WI38 (cell line): ENCODE measurements at regions not wholly inside any gene's neighbourhood (a gene's known extent, or its start where the extent isn't known, plus 50 kb on each side); places are given as distances from the start of the nearest gene placed in this dataset.
"Not testable (repeated sequence)": the region's sequence is repeated elsewhere in the genome, so short reads cannot be mapped to it uniquely, and the experiment has no call there.

Experiments
- H3K4me3 ChIP-seq: 2 replicates; pipeline ENCODE4 v1.5.1; 2011; ENCODE audit warnings: low read depth, mild to moderate bottlenecking, control low read depth, low read length
- TF ChIP-seq, protein P1 (sequence below): IDR thresholded peaks from 2 replicates; pipeline ENCODE4 v1.5.1; 2012; ENCODE audit warnings: low read depth, mild to moderate bottlenecking, control low read depth, low read length

DNA sequence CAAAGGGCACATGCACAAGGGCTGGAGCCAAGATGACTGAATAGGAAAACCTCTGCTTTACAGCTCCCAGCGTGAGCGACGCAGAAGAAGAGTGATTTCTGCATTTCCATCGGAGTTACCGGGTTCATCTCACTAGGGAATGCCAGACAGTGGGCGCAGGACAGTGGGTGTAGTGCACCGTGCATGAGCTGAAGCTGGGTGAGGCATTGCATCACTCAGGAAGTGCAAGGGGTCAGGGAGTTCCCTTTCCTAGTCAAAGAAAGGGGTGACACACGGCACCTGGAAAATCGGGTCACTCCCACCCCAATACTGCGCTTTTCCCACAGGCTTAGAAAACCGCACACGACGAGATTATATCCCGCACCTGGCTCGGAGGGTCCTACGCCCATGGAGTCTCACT lies 64.5 kb upstream of the HTR1E start:
- not testable (repeated sequence) for H3K4me3 ChIP-seq

DNA sequence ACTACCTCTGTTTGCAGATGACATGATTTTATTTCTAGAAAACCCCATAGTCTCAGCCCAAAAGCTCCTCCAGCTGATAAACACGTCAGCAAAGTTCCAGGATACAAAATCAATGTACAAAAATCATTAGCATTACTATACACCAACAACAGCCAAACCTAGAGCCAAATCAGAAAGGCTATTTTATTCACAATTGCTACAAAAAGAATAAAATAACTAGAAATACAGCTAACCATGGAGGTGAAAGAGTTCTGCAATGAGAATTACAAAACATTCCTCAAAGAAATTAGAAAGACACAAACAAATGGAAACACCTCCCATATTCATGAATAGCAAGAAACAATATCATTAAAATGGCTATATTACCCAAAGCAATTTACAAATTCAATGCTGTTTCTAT lies 65.6 kb upstream of the HTR1E start:
- TF ChIP-seq, protein P1, sequence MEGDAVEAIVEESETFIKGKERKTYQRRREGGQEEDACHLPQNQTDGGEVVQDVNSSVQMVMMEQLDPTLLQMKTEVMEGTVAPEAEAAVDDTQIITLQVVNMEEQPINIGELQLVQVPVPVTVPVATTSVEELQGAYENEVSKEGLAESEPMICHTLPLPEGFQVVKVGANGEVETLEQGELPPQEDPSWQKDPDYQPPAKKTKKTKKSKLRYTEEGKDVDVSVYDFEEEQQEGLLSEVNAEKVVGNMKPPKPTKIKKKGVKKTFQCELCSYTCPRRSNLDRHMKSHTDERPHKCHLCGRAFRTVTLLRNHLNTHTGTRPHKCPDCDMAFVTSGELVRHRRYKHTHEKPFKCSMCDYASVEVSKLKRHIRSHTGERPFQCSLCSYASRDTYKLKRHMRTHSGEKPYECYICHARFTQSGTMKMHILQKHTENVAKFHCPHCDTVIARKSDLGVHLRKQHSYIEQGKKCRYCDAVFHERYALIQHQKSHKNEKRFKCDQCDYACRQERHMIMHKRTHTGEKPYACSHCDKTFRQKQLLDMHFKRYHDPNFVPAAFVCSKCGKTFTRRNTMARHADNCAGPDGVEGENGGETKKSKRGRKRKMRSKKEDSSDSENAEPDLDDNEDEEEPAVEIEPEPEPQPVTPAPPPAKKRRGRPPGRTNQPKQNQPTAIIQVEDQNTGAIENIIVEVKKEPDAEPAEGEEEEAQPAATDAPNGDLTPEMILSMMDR = no peak
- H3K4me3 ChIP-seq = no peak overlapping the region

DNA sequence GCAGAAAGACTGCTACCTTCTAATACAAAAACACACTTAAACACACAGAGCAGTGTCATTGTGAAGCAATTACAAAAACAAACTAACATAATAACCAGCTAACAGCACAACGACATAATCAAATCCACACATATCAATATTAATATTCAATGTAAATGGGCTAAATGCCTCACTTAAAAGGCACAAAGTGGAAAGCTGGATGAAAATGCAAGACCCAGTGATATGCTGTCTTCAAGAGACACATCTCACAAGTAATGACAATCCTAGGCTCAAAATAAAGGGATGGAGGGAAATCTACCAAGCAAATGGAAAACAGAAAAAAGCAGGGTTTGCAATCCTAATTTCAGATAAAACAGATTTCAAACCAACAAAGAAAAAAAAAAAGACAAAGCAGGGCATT lies 67.8 kb upstream of the HTR1E start:
- TF ChIP-seq, protein P1 = no peak
- no peak overlapping the region for H3K4me3 ChIP-seq

DNA sequence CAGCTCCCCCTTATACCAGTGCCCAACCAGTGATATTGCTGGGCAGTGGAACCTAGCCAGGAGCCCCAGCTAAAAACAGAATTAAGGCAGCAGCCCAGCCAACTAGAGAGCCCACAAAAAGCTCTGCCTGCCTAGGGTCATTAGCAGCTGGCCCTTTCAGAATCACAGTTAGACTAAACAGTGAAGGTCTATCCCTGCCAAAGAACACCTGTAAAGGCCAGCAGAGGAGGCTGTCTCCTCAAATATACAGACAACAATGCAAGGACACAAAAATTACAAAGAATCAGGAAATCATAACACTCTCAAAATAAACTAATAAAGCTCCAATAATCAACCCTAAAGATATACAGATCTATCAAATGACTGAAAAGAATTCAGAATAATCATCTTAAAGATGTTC lies 77.8 kb upstream of the HTR1E start:
- TF ChIP-seq, protein P1 = no peak
- H3K4me3 ChIP-seq = no peak overlapping the region

DNA sequence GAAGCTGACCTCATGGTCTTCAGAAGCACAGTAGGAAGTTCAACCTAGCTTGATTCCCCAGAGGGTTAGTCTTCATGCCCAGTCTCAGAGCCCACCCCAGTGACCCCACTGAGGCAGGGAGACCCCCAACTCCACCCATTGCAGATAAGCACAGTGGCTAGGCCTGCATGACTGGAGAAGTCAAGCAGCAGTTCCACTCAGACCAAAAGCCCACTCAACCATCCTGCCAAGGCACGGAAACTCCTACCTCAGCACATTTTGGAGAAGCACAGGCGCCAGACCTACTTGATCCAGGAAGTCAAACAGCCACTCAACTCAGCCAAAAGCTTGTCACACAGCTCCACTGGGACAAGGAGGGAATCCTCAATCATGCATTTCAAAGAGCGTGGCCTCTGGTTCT lies 78.4 kb upstream of the HTR1E start:
- no peak overlapping the region for H3K4me3 ChIP-seq
- TF ChIP-seq, protein P1 = no peak

DNA sequence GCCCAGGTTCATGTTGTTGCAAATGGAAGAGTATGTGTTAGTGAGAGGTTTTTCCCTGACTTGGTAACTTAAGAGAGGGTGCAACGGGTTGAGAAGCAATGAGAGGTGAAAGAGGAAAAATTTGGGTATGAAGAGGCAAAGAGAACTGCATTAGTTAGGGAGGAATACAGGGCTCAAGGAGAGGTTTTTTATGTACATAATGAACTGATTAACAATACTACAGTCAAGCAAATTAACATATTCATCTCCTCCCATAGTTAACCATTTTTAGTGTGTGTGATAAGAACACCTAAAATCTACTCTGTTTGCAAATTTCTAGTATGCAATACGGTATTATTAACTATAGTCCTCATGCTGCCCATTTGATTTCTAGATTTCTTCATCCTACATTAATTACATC lies 79.5 kb upstream of the HTR1E start:
- TF ChIP-seq, protein P1 = no peak
- H3K4me3 ChIP-seq = no peak overlapping the region

DNA sequence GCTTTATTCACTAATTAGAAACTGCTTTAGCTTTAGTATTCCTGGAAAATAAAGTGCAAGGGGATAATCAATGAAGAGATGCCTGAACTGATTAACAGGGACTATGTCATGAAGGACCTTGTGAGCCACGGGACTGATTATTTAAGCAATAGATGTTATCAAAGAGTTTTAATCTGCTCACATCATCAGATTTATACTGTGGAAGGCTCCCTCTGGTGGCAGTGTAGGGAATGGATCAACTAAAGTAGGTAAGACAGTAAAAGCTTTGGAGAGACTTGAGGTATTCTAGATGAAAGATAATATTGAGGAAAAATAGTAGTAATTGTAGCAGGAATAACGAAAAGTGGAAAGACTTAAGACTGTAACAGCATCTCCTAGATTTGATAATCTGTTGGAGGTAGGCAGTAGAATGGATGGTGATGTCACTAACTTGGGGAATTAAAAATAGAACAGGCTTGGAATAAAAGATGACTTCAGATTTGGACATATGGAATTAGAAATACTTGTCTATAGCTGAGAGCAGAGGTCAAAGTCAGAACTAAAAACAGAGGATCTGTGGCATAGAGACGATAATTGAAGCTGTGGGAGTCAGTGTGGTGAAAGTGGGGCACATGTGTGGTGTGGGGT lies 80.3 kb upstream of the HTR1E start:
- TF ChIP-seq, protein P1 = no peak
- no peak overlapping the region for H3K4me3 ChIP-seq

DNA sequence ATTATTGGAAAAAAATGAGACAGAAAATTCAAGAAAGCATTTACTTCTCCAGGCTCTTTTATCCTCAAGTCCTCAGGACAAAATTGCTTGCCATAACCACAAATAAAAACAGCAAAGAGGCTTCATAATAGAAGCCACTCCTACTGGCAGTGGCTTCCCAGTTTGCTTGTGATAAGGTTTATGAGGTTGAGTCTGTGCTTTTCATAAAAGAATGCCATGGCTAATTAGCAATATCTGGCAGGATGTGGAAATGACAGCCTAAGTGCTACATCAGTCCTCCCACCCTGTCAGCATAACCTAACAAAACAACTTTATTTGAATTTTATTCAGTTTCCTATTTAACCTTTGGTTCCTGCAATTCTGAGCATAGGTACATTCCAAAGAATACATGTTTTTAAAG lies 80.9 kb upstream of the HTR1E start:
- TF ChIP-seq, protein P1 = no peak
- no peak overlapping the region for H3K4me3 ChIP-seq
